Stimulated activated CD8-positive, alpha-beta memory T cell treated with anti-CD3 and anti-CD28 coated beads, Interleukin-15, amount 100 ng/mL, for 48 hours (primary cell): ENCODE measurements at regions not wholly inside any gene's neighbourhood (a gene's known extent, or its start where the extent isn't known, plus 50 kb on each side); places are given as distances from the start of the nearest gene placed in this dataset.
"Not testable (repeated sequence)": the region's sequence is repeated elsewhere in the genome, so short reads cannot be mapped to it uniquely, and the experiment has no call there.

Experiments used
- DNase-seq, 2 donors: peaks; one replicate each; pipeline ENCODE4 v3.0.0-alpha.2; 2020; ENCODE audit warnings: low read depth in 2 of 2

- DNase-seq, result no peak
These were observed 266.5 kb upstream of the BOD1L1 start for GRCh38 chr4:13893987-13894386.

GRCh38 chr4:13900780-13901179, 273.3 kb upstream of the BOD1L1 start:
- DNase-seq, result no peak

GRCh38 chr4:13902146-13902545, 274.6 kb upstream of the BOD1L1 start:
- no peak for DNase-seq

GRCh38 chr4:13903061-13903460, 275.5 kb upstream of the BOD1L1 start:
- DNase-seq, result no peak

- no peak for DNase-seq
These were observed 276.4 kb upstream of the BOD1L1 start for GRCh38 chr4:13903901-13904300.

- no peak for DNase-seq
These were observed 278.0 kb upstream of the BOD1L1 start for GRCh38 chr4:13905543-13905942.

GRCh38 chr4:13906727-13907126, 279.2 kb upstream of the BOD1L1 start:
- no peak for DNase-seq

- no peak for DNase-seq
These were observed 279.8 kb upstream of the BOD1L1 start for GRCh38 chr4:13907255-13907751.

GRCh38 chr4:13908455-13908854, 280.9 kb upstream of the BOD1L1 start:
- no peak for DNase-seq

GRCh38 chr4:13910556-13910955, 283.0 kb upstream of the BOD1L1 start:
- DNase-seq, result no peak

- no peak for DNase-seq
These were observed 283.7 kb upstream of the BOD1L1 start for GRCh38 chr4:13911256-13911655.

GRCh38 chr4:13912436-13912925, 285.0 kb upstream of the BOD1L1 start:
- no peak for DNase-seq

GRCh38 chr4:13912966-13913365, 285.4 kb upstream of the BOD1L1 start:
- DNase-seq, result no peak

- DNase-seq, result no peak
These were observed 289.5 kb upstream of the BOD1L1 start for GRCh38 chr4:13917015-13917414.

GRCh38 chr4:13918110-13918509, 290.6 kb upstream of the BOD1L1 start:
- no peak for DNase-seq

- no peak for DNase-seq
These were observed 291.5 kb upstream of the BOD1L1 start for GRCh38 chr4:13918991-13919441.

- DNase-seq, result no peak
These were observed 292.8 kb upstream of the BOD1L1 start for GRCh38 chr4:13920111-13920875.

GRCh38 chr4:13920901-13921300, 293.4 kb upstream of the BOD1L1 start:
- no peak for DNase-seq

- no peak for DNase-seq
These were observed 294.3 kb upstream of the BOD1L1 start for GRCh38 chr4:13921805-13922204.

- DNase-seq, result no peak
These were observed 294.9 kb upstream of the BOD1L1 start for GRCh38 chr4:13922459-13922858.

- DNase-seq, result no peak
These were observed 295.5 kb upstream of the BOD1L1 start for GRCh38 chr4:13922873-13923645.

GRCh38 chr4:13924900-13925299, 297.4 kb upstream of the BOD1L1 start:
- DNase-seq, result not testable (repeated sequence)

GRCh38 chr4:13928214-13928613, 300.7 kb upstream of the BOD1L1 start:
- DNase-seq, result no peak
